Suprapubic skin (tissue), 3 donors: ENCODE measurements at regions not wholly inside any gene's neighbourhood (a gene's known extent, or its start where the extent isn't known, plus 50 kb on each side); places are given as distances from the start of the nearest gene placed in this dataset.

Experiments
- CTCF ChIP-seq, 2 donors: fragments of 200-600 bp in 1 of 2; fragments of 450-650 bp in 1 of 2; sonication (generic) in 1 of 2; IDR thresholded peaks; one replicate each; pipeline ENCODE4 v1.5.1; 2016 to 2019; ENCODE audit warnings: antibody characterized with exemption in 2 of 2, mild to moderate bottlenecking in 1 of 2, moderate library complexity in 1 of 2
- EP300 ChIP-seq: sonication (generic); formaldehyde crosslinking; IDR thresholded peaks from one replicate; pipeline ENCODE4 v1.6.1; 2017; ENCODE audit warnings: antibody characterized with exemption

DNA sequence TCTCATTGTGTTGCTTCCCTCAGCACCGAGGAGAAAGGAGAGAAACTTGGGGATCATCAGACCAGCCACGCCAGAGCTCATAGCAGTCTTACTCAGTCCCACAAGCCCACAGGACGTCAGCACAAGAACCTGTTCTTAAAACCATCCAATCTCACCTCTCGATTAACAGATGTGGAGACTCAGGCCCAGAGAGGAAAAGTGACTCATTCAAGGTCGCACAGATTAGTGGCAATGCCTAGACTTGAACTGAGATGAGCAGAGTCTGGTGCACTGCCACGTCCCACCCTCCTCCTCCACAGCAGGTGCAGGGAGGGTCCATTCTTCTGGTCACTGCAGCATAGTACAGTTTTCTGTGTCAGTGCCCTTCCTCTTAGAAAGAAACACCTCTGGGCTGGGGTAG is 154.9 kb upstream of the PZP start:
- TF ChIP-seq EP300 (no peak), CTCF (IDR thresholded peaks at IDR 0.05) (no peak)
